Dedifferentiated amniotic fluid mesenchymal stem cell (primary cell): ENCODE measurements at regions not wholly inside any gene's neighbourhood (a gene's known extent, or its start where the extent isn't known, plus 50 kb on each side); places are given as distances from the start of the nearest gene placed in this dataset.

Source experiments
- DNase-seq: peaks from one replicate; pipeline ENCODE4 v3.0.0-alpha.2; 2016; ENCODE audit errors: extremely low spot score

DNA sequence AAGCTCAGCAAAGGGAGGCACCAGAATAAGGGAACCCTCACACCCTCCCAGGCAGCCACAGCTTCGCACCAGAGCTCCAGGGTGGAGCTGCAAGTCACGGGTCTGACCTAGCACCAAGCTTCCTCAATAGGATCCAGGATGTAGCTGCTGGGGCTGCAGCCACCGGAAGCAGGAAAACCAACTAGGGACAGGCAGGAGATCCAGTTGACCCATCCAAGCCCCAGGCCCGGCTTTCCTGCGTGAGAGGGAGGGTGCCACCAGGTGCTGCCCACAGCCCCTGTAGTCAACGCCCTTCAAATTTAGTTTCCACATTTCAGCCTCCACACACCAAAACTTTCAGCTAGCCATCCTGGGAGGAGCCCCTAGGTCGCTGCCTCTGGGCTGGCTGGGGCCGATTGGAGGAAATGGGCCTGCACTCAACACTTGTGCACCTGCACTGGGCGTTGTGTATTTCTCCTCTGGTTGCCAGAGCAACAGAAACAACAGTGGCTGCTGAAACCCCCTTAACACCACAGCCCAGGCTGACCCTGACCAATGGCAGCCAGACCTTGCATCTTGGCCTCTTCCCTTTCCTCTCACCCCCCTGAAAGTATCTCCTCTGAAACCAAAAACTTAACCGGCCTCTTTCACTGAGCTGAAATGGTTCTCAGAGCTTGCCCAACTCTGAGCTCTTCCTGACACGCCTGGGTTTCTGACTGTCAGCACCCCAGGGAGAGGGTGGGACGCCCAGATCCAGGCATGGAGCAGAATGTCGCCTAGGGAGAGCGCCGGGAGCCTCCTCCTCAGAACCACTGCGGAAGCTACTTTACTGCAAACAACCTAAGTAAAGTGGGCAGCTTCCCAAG is 226.5 kb upstream of the MAP3K1 start:
- DNase-seq, result no peak

- DNase-seq, result no peak
Measured at GRCh38 chr5:56588131-56588487, 227.2 kb upstream of the MAP3K1 start.

DNA sequence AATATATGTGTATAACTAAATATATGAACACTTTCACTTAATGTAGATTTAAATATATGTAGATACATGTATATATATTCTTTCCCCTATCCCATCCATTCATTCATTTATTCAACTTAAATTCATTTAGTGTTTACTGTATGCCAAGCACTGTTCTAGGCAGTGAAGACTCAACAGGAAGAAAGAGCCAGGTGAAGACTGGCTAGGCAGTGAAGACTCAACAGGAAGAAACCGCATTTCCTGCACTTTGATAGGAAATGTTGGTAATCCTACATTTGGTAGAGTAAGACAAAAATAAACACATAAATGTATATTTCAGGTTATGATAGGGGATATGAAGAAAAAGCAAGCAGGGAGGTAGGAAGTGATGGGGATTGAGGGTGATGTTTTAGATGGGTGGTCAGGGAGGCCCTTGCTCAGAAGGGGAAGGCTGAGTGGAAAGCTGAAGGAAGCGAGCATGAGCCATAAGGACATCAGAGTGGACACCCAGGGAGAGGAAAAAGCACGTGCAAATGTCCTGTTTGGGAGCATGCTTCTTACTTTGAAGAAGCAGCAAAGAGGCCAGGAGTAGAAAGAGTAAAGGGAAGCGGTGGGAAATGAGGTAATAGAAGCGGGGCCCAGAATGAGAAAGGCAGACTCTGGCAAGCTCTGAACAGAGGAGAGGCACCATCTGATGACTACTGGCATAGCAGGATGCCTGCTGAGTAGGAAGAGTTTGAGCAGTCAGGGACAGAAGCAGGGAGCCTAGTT is 227.8 kb upstream of the MAP3K1 start:
- no peak for DNase-seq

- DNase-seq, result no peak
Measured at GRCh38 chr5:56585999-56586691, 229.2 kb upstream of the MAP3K1 start.

- no peak for DNase-seq
Measured at GRCh38 chr5:56585461-56585860, 229.9 kb upstream of the MAP3K1 start.

DNA sequence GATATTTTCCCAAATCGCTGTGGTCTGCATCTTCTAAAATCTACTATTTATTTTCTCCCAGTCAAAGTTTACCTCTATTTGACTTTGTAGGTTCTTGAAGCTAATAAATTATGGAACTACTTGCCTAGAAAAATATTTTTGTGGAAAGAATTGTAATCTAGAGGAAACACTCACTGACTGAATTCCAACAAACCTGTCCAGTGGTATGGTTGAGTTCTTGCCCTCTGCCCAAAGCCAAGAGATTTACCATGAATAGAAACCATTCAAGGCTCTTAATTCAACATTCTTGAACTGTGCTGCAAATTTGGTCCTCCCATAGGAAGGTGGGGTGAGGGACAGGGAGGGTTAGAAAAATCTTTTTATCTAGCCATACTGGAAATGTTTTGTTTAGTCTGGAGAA is 233.9 kb upstream of the MAP3K1 start:
- no peak for DNase-seq

DNA sequence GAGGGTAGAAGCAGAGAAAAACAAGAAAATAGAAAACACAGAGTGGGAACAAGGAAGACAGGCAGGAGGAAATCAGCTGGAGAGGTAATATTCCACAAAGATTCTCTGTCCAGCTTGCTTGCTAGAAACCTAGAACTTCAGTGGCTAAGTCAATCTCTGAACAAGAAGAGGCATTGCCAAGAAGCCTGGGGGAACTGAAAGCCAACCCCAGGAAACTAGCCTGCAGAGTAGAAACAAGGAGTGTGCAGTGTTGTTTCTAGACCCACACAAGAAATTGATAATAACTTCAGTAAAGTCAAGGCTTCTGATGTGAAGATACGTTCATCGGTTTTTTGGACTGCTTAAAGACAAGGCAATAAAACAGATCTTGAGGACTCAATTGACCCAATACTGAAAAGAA is 234.5 kb upstream of the MAP3K1 start:
- DNase-seq, result no peak

DNA sequence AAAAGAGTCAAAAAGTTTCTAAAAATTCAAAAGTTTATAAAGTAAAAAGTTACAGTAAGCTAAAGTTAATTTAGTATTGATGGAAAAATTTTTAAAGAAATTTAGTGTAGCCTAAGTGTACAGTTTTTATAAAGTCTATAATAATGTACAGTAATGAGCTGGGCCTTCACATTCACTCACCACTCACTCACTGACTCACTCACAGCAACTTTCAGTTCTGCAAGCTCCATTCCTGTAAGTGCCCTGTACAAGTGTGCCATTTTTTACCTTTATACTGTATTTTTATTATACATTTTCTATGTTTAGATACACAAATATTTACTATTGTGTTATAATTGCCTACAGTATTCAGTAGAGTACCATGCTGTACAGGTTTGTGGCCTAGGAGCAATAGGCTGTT is 239.5 kb upstream of the MAP3K1 start:
- DNase-seq, result no peak

GRCh38 chr5:56574778-56575177 is 240.6 kb upstream of the MAP3K1 start:
- DNase-seq, result no peak

- peak; percentile 66 for DNase-seq
Measured at GRCh38 chr5:56569566-56569965, 245.8 kb upstream of the MAP3K1 start.

GRCh38 chr5:56569076-56569475 is 246.3 kb upstream of the MAP3K1 start:
- no peak for DNase-seq

DNA sequence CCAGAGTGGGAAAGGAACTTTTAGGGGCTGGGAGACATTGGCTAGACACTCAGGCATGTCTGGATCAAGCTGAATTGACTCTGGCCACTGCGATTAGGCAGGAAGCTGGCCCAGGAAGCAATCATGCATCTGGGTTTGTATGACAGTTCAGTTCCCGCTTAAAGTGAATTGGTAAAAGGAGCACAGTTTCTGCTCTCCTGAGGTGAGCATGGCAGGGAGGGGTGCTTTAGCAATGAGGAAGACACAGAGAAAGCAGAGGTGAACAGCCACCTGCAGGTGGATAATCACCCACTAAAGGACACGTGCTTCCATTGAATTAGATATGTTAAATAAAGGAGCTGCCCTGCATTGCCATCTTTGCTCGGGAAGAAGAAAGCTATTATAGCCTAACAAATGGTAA is 248.1 kb upstream of the MAP3K1 start:
- no peak for DNase-seq

- DNase-seq, result no peak
Measured at GRCh38 chr5:56566374-56567249, 248.7 kb upstream of the MAP3K1 start.

DNA sequence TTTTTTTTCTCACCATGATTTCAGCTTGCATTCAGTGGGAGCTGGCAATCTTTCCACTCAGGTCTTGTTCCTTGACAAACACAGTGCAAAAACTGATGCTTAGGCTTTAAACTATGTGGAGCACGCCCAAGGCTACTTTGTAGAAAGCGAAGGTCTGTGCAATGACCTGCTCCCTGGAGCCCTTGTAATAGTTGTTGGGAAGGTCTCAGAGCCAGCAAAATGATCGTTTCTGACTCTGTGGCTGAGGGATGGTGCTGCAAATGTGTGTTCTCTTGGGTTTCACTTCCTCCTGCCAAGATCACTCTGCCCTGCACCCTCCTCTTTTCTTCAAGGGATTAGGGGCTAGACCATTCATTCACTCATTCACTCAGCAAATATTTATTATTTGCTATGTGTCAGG is 249.7 kb upstream of the MAP3K1 start:
- no peak for DNase-seq

GRCh38 chr5:56565283-56565615 is 250.1 kb upstream of the MAP3K1 start:
- no peak for DNase-seq

DNA sequence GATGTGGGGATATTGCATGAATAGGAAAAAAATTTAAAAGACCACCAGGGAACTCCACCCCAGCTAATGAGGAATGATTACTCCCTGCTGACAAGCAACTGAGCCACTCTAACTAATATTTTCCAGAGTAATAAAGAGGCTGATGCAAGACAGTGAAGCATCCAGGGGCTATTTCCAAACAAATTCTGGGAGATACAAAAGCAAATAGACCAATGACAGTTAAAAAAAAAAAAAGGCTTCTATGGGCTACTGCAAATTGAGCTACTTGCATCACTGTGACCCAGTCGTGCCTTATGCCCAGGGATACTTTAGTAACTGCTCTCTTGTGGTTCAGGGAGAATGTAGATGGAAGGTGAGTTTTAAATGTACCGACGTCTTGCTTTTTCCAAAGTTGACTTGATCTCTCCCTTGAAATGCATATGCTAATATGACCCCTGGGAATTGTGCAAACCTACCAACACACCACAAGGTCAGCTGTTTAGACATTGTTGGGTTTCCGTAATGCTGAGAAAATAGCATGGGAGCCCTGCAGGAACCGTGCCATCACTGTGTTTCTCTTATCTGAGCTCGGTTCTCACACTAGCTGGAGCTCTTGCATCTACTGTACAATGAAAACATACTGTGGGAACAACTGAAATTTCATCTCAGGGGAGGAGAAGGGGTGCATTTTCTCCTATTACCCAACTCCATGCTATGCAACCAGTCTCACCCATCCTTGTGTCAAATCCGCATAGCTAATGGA is 250.6 kb upstream of the MAP3K1 start:
- peak; percentile 45 for DNase-seq

DNA sequence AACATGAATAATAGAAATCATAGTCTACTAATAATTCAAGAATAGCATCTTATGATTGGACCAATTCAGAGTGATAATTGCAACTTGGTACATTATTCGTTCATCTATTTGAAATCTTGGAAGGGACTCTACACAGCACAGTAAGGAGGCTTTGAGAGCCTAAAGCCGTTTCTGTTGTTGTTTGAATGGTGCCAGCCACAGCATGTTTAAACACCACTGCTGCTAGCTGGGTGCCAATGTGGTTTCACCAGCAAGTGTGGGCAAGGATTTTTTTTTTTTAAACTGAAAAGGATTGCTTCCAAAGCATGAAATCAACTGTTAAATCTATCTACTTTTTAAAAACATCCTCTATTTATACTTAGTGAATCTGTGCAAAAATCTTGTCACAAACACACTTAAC is 253.9 kb upstream of the MAP3K1 start:
- no peak for DNase-seq

DNA sequence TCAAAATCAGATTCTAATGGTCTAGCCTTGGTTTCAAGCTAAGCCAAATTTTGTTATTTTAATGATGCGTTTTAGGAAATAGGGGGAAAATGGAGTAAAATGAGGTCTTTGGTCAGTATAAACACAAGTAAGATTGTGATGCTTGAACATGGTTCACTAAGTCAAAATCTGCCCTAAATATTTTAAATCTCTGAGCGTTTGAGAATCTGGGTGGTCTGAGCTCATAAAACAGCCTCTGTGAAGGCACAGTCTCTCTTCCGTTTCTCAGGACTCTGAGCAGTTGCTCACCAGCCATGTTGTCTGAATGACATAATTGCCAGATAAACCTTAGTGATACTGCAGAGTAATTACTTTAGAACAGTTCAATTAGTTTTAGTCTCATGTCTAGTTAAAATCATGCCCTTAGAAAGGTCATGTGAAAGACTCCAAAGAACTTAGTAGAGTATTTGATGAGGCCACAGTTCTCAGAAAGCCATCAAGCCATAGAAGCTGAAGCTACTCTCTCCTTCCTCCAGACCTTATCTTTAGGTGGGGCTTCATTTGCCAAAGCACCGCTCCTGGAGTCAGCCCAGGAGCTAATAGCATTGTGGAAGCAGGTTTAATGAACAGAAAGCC is 257.1 kb upstream of the MAP3K1 start:
- no peak for DNase-seq

- no peak for DNase-seq
Measured at GRCh38 chr5:56557198-56557597, 258.2 kb upstream of the MAP3K1 start.

- DNase-seq, result peak; percentile 31
Measured at GRCh38 chr5:56552612-56553268, 262.6 kb upstream of the MAP3K1 start.
